Heart left ventricle (tissue), 13 donors: ENCODE measurements at regions not wholly inside any gene's neighbourhood (a gene's known extent, or its start where the extent isn't known, plus 50 kb on each side); places are given as distances from the start of the nearest gene placed in this dataset.

Experiments
- POLR2A ChIP-seq, 2 donors: fragments of 450-650 bp; IDR thresholded peaks; one replicate each; pipeline ENCODE4 v1.6.1; 2017; ENCODE audit warnings: antibody characterized with exemption in 2 of 2, mild to moderate bottlenecking in 2 of 2, moderate library complexity in 2 of 2
- TF ChIP-seq, protein P1 (sequence below), 12 donors: fragments of 200-600 bp; sonication (generic) in 4 of 12; IDR thresholded peaks; one replicate each; pipeline versions ENCODE4 v1.5.0 to v1.8.0; 2018 to 2022; ENCODE audit warnings: antibody characterized with exemption in 12 of 12, mild to moderate bottlenecking in 5 of 12
- donor health status: ischemic (EF 13 %, LVEDD 7.1; RV severe dilation, severe dysfunction).
- donor health status: DM: no; HTN: yes; CAD: no.
- donor health status: DM: no; HTN: no; CAD: no.
- donor health status: ischemic (EF 25% LVEDD 6.9; RV normal size, moderate dysfunction).
- donor health status: ischemic (EF 25% LVEDD 5.7; RV mildly dilated, moderate dysfunction).
- donor health status: ischemic (EF 35%, LVEDD 5.7; RV mildly dilated, moderate dysfunction).
- donor health status: nonischemic (EF 11% LVEDD 7.7; RV severe dilation, severe dysfunction).
- donor health status: DM: yes; HTN: yes; CAD: no.
- donor health status: PGD.
- donor health status: ischemic (EF 29% LVEDD 5.4; RV normal size, mild dysfunction).
- donor health status: nonischemic (EF 23%, LVEDD 6.1; RV moderate dilation, normal function).

DNA sequence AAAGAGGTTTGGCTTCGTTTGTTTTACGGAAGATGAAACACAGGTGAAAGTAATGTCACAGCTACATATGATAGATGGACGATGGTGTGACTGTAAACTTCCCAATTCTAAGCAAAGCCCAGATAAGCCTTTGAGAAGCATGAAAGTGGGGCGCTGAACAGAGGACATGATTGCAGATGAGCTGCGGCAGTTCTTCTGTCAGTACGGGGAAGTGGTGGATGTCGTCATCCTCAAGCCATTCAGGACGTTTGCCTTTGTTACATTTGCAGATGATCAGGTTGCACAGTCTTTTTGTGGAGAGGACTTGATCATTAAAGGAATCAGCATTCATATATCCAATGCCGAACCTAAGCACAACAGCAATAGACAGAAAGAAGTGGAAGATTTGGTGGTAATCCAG is 111.5 kb upstream of the DIAPH3 start:
- TF ChIP-seq, protein P1, sequence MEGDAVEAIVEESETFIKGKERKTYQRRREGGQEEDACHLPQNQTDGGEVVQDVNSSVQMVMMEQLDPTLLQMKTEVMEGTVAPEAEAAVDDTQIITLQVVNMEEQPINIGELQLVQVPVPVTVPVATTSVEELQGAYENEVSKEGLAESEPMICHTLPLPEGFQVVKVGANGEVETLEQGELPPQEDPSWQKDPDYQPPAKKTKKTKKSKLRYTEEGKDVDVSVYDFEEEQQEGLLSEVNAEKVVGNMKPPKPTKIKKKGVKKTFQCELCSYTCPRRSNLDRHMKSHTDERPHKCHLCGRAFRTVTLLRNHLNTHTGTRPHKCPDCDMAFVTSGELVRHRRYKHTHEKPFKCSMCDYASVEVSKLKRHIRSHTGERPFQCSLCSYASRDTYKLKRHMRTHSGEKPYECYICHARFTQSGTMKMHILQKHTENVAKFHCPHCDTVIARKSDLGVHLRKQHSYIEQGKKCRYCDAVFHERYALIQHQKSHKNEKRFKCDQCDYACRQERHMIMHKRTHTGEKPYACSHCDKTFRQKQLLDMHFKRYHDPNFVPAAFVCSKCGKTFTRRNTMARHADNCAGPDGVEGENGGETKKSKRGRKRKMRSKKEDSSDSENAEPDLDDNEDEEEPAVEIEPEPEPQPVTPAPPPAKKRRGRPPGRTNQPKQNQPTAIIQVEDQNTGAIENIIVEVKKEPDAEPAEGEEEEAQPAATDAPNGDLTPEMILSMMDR (IDR thresholded peaks at IDR 0.05) = no peak
- no peak for TF ChIP-seq POLR2A (IDR thresholded peaks at IDR 0.05)
